ENCODE measurements at regions not wholly inside any gene's neighbourhood (a gene's known extent, or its start where the extent isn't known, plus 50 kb on each side); places are given as distances from the start of the nearest gene placed in this dataset.

- Histone ChIP-seq H2AK5ac (ENCODE audit: insufficient read length, low read length) (no peak overlapping the region), H2BK12ac (ENCODE audit: insufficient read length, low read depth, low read length) (no peak overlapping the region), H2BK120ac (ENCODE audit: low read depth, low read length, poor library complexity, severe bottlenecking) (no peak overlapping the region), H2BK20ac (ENCODE audit: low read depth, low read length, poor library complexity, severe bottlenecking) (no peak overlapping the region), H3K23ac (ENCODE audit: insufficient read length, low read depth, low read length) (no peak overlapping the region), H3K14ac (ENCODE audit: insufficient read depth, low read length) (no peak overlapping the region), H3K23me2 (ENCODE audit: insufficient read length, low read depth, low read length, poor library complexity, severe bottlenecking) (no peaks in the 10 kb centered on the region), H3K79me2 (ENCODE audit: insufficient read depth, low read length) (no peaks in the 10 kb centered on the region), H4K91ac (ENCODE audit: insufficient read length, low read depth, low read length) (no peak overlapping the region), H3K9ac (ENCODE audit: extremely low read depth, insufficient read length, low read length) (no peak overlapping the region), H4K5ac (ENCODE audit: insufficient read length, low read depth, low read length) (no peak overlapping the region), H3K4ac (ENCODE audit: low read depth, low read length) (no peak overlapping the region), H3K4me1 (ENCODE audit: insufficient read depth, low read length) (peaks cover 12% of the 10 kb centered on the region; the same call in 1 of the 2 replicates), H4K8ac (replicated peaks; ENCODE audit: insufficient read length, low read depth, low read length) (no peak overlapping the region), H2BK15ac (ENCODE audit: low read depth, low read length) (no peak overlapping the region), H3K56ac (ENCODE audit: insufficient read length, low read depth, low read length) (no peak overlapping the region), H2AFZ (ENCODE audit: low read length) (no peak overlapping the region), H3K4me2 (ENCODE audit: insufficient read depth, insufficient read length, low read length) (no peak overlapping the region), H3T11ph (ENCODE audit: low read length) (no peak overlapping the region), H3K27ac (ENCODE audit: insufficient read length, low read depth, low read length) (no peak overlapping the region), H4K20me1 (ENCODE audit: control insufficient read depth, insufficient read depth, insufficient read length) (no peaks in the 10 kb centered on the region), H3K79me1 (ENCODE audit: insufficient read depth, low read depth, low read length, poor library complexity, severe bottlenecking) (no peaks in the 10 kb centered on the region), H3K9me3 (ENCODE audit: control insufficient read depth, low read depth, low read length) (no peaks in the 10 kb centered on the region), H2BK5ac (ENCODE audit: insufficient read length, low read length) (no peak overlapping the region), H3K18ac (ENCODE audit: insufficient read length, low read depth, low read length) (no peak overlapping the region), H3K27me3 (ENCODE audit: insufficient read depth, low read length) (no peaks in the 10 kb centered on the region)
- H3K36me3 Mint-ChIP-seq (ENCODE audit: insufficient read depth in 1 of 3, low read depth in 3 of 3), result peaks cover 4 to 11% (median 9%) of the 10 kb centered on the region in 3 experiments; a peak in 5 of 7 replicates
- DNase-seq, result no peak
- peaks cover 0 to 9% of the 10 kb centered on the region in 2 experiments; a peak in 2 of 5 replicates for H3K9me3 Mint-ChIP-seq
- no peaks in the 10 kb centered on the region for H3K27me3 Mint-ChIP-seq (ENCODE audit: low read depth)
- WGBS (ENCODE audit: extremely low coverage, insufficient read length, low lambda C conversion rate), result no CpG with 5 or more reads among the region's 4 CpGs
- TF ChIP-seq CTCF (conservative IDR thresholded peaks at IDR 0.05), result no peak
- H3K4me1 Mint-ChIP-seq, result peaks cover 8 to 17% of the 10 kb centered on the region in 2 experiments; a peak in 3 of 4 replicates
- H3K4me3 Mint-ChIP-seq, result no peak overlapping the region
- no peak overlapping the region for H3K27ac Mint-ChIP-seq
Observed at GRCh38 chr9:82890401-82890800, 172.5 kb downstream of the RASEF start.
